HEK293 (cell line): ENCODE measurements at regions not wholly inside any gene's neighbourhood (a gene's known extent, or its start where the extent isn't known, plus 50 kb on each side); places are given as distances from the start of the nearest gene placed in this dataset.

Experiments used
- YY1 ChIP-seq: fragments of 450-650 bp; formaldehyde crosslinking; IDR thresholded peaks from 2 replicates; pipeline ENCODE4 v1.5.1; 2018; ENCODE audit warnings: missing biosample characterization, missing genetic modification characterization
- ZIC2 ChIP-seq: fragments of 450-650 bp; formaldehyde crosslinking; IDR thresholded peaks from 2 replicates; pipeline ENCODE4 v1.5.1; 2016; ENCODE audit warnings: missing biosample characterization, missing genetic modification characterization
- ZNF121 ChIP-seq: fragments of 450-650 bp; formaldehyde crosslinking; IDR thresholded peaks from 2 replicates; pipeline ENCODE4 v1.5.1; 2016; ENCODE audit warnings: missing biosample characterization, missing genetic modification characterization
- ZNF416 ChIP-seq: fragments of 450-650 bp; formaldehyde crosslinking; IDR thresholded peaks from 2 replicates; pipeline ENCODE4 v1.5.1; 2016; ENCODE audit warnings: missing biosample characterization, missing genetic modification characterization
- ZNF585B ChIP-seq: fragments of 450-650 bp; formaldehyde crosslinking; IDR thresholded peaks from 2 replicates; pipeline ENCODE4 v1.5.1; 2016; ENCODE audit warnings: missing biosample characterization, missing genetic modification characterization
- ZSCAN30 ChIP-seq: fragments of 450-650 bp; IDR thresholded peaks from 2 replicates; pipeline ENCODE4 v1.5.1; 2018; ENCODE audit warnings: missing biosample characterization, mild to moderate bottlenecking, missing genetic modification characterization, moderate library complexity
- TF ChIP-seq, protein P1 (sequence below): fragments of 450-650 bp; formaldehyde crosslinking; IDR thresholded peaks from 2 replicates; pipeline ENCODE4 v1.5.1; 2016; ENCODE audit warnings: missing biosample characterization, missing genetic modification characterization
- TF ChIP-seq, protein P2 (sequence below): fragments of 450-650 bp; formaldehyde crosslinking; IDR thresholded peaks from 2 replicates; pipeline ENCODE4 v1.5.1; 2016; ENCODE audit warnings: missing biosample characterization, missing genetic modification characterization
- TF ChIP-seq, protein P3 (sequence below): sonication (generic); formaldehyde crosslinking; IDR thresholded peaks from 2 replicates; pipeline ENCODE4 v1.8.1; 2022; ENCODE audit warnings: mild to moderate bottlenecking, moderate library complexity, missing genetic modification reagents

DNA sequence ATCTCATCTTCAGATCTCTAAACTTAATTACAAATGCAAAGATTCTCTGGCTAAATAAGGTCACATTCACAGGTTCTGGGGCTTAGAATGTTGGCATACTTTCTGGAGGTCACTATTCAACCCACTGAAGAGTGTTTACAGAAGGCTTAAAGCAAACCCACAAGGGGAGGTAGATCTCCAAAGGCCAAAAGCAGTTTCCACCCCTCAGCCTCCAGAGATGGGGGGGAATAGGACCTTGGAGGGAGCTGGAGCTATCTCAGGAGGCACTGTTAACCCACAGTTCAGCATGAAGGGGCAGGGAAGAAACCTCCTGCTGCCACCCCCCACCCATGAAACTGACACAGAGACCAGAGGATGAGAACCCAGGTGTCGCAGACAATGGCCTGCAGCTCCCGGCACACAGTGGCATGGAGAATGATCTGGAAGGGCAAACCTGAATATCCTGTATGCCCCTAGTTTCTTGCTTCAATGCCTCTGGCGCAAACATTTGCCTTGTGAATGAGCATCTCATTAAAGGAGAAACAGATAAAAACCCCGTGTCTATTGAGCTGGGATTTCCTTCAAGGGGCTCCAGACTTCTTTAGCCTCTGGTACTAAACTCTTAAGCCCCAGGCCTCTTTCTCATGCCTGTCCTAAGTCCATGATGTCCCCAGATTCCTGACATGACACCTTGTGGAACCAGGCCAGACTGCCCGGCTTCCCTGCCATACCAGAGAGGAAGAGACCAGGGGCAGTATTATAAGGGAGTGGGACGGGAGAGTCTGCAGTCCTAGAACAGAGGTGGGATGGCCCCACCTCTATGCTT is 103.1 kb upstream of the CDH5 start:
- no peak for TF ChIP-seq ZSCAN30 (tag by site-specific recombination)
- TF ChIP-seq YY1 (tag by site-specific recombination), result no peak
- TF ChIP-seq ZNF585B, result no peak
- TF ChIP-seq, protein P1, sequence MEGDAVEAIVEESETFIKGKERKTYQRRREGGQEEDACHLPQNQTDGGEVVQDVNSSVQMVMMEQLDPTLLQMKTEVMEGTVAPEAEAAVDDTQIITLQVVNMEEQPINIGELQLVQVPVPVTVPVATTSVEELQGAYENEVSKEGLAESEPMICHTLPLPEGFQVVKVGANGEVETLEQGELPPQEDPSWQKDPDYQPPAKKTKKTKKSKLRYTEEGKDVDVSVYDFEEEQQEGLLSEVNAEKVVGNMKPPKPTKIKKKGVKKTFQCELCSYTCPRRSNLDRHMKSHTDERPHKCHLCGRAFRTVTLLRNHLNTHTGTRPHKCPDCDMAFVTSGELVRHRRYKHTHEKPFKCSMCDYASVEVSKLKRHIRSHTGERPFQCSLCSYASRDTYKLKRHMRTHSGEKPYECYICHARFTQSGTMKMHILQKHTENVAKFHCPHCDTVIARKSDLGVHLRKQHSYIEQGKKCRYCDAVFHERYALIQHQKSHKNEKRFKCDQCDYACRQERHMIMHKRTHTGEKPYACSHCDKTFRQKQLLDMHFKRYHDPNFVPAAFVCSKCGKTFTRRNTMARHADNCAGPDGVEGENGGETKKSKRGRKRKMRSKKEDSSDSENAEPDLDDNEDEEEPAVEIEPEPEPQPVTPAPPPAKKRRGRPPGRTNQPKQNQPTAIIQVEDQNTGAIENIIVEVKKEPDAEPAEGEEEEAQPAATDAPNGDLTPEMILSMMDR (tag by site-specific recombination), result no peak
- TF ChIP-seq ZNF121, result no peak
- TF ChIP-seq ZIC2, result no peak
- TF ChIP-seq, protein P2, sequence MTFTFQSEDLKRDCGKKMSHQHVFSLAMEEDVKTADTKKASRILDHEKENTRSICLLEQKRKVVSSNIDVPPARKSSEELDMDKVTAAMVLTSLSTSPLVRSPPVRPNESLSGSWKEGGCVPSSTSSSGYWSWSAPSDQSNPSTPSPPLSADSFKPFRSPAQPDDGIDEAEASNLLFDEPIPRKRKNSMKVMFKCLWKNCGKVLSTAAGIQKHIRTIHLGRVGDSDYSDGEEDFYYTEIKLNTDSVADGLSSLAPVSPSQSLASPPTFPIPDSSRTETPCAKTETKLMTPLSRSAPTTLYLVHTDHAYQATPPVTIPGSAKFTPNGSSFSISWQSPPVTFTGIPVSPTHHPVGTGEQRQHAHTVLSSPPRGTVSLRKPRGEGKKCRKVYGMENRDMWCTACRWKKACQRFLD (tag by site-specific recombination), result no peak
- TF ChIP-seq, protein P3, sequence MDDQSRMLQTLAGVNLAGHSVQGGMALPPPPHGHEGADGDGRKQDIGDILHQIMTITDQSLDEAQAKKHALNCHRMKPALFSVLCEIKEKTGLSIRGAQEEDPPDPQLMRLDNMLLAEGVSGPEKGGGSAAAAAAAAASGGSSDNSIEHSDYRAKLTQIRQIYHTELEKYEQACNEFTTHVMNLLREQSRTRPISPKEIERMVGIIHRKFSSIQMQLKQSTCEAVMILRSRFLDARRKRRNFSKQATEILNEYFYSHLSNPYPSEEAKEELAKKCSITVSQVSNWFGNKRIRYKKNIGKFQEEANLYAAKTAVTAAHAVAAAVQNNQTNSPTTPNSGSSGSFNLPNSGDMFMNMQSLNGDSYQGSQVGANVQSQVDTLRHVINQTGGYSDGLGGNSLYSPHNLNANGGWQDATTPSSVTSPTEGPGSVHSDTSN (CRISPR knock-in tag), result no peak
- no peak for TF ChIP-seq ZNF416 (tag by site-specific recombination)
